Spleen (tissue), 7 donors: ENCODE measurements at regions not wholly inside any gene's neighbourhood (a gene's known extent, or its start where the extent isn't known, plus 50 kb on each side); places are given as distances from the start of the nearest gene placed in this dataset.

Source experiments
- CTCF ChIP-seq, 11 experiments: fragments of 200-600 bp in 7 of 11; fragments of 450-650 bp in 4 of 11; sonication (generic) in 4 of 11; IDR thresholded peaks in 8 of 11; conservative IDR thresholded peaks in 3 of 11; 1 replicate in 7 of 11; 2 replicates in 4 of 11; pipeline versions ENCODE4 v1.4.0 to v1.8.0; 2016 to 2021; ENCODE audit warnings: antibody characterized with exemption in 11 of 11, inconsistent platforms in 4 of 11, mild to moderate bottlenecking in 1 of 11
- POLR2AphosphoS5 ChIP-seq, 3 donors: sonication (generic); formaldehyde crosslinking; IDR thresholded peaks; one replicate each; pipeline ENCODE4 v1.5.1; 2017; ENCODE audit warnings: antibody characterized with exemption in 3 of 3
- donor health status: DM: no; HTN: no; CAD: no; lungs with moderate emphysema.
- donor health status: DM: no; HTN: no; CAD: no.
- donor health status: DM: no; HTN: no; CAD: no.

GRCh38 chr2:4653991-4654390, 950.6 kb downstream of the DCDC2C start:
- TF ChIP-seq POLR2AphosphoS5 (IDR thresholded peaks at IDR 0.05) (no peak), CTCF (IDR thresholded peaks at IDR 0.05 in 8 of 11, conservative IDR thresholded peaks at IDR 0.05 in 3 of 11) (no peak)
